HUES48 (cell line): ENCODE measurements at regions not wholly inside any gene's neighbourhood (a gene's known extent, or its start where the extent isn't known, plus 50 kb on each side); places are given as distances from the start of the nearest gene placed in this dataset.
A peak's percentile ranks its signal among the peaks of the same experiment; 100 is the strongest.

Experiments
- H3K27ac ChIP-seq: one replicate; pipeline ENCODE4 v1.7.0; 2013; ENCODE audit warnings: low read depth, low read length, inconsistent platforms
- H3K27me3 ChIP-seq: 2 replicates; pipeline ENCODE4 v1.6.1; 2013; ENCODE audit warnings: mild to moderate bottlenecking, low read length; ENCODE audit not compliant: control insufficient read depth, insufficient read depth
- H3K36me3 ChIP-seq: 2 replicates; pipeline ENCODE4 v1.6.1; 2013; ENCODE audit warnings: low read length; ENCODE audit not compliant: control insufficient read depth, insufficient read depth
- H3K4me1 ChIP-seq: 2 replicates; pipeline ENCODE4 v1.6.1; 2013; ENCODE audit warnings: mild to moderate bottlenecking, low read length; ENCODE audit not compliant: control insufficient read depth, insufficient read depth
- H3K4me3 ChIP-seq: 2 replicates; pipeline ENCODE4 v1.5.1; 2013; ENCODE audit warnings: mild to moderate bottlenecking, low read depth, low read length
- H3K9ac ChIP-seq: 2 replicates; pipeline ENCODE4 v1.6.1; 2013; ENCODE audit warnings: mild to moderate bottlenecking, low read depth, low read length, moderate library complexity
- H3K9me3 ChIP-seq: 2 replicates; pipeline ENCODE4 v1.6.1; 2013; ENCODE audit warnings: low read length; ENCODE audit not compliant: control insufficient read depth, insufficient read depth

DNA sequence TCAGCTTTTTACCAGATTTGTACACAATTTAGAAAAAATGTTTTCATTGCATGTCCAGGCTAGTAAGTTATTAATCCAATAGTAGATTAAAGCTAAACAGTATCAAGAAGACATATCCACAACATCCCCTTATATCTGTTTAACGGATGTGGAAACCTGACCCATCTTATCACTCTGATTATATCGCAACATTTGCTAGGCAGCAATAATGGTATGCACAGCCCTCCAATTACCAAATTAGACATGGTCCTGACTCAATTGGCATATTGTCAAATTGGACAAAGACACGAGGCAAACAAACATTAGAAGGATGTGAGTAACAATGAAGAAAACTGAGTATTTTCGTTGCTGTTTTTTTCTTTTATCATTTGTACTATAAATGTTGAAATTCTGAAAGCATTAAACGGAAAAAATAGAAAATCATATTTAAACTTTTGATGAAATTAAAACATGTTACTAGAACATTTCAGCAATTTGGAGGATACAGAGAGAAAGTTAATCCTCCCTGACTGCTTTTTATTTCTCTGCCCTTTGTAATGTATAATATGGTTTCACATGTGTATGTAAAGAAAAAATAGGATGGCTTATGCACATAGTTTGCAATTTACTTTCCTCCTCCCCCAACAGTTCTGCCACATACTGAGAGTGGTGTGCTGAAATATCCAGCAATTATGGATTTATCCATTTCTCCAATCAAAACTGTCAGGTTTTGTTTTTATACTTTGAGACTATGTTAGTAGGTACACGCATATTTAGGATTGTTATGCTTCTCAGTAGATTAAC lies 633.7 kb downstream of the ZIC1 start:
- no peak overlapping the region for H3K4me3 ChIP-seq

DNA sequence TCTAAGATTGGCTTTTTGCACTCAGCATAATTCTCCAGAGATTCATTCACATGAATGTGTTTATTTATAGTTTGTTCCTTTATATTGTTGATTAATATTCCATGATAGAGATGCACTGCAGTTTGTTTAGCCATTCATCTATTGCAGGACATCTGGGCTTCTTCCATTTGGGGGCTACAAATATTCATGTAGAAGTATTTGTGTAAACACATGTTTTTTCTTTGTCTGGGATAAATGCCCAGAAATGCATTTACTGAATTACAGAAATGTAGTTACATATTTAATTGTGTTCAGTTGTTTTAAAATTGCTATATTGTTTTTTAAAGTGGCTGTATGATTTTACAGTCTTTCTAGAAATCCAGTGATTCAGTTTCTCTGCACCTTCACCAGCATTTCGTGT lies 635.0 kb downstream of the ZIC1 start:
- H3K9ac ChIP-seq, result no peak overlapping the region
- no peaks in the 10 kb centered on the region for H3K9me3 ChIP-seq
- H3K4me3 ChIP-seq, result no peak overlapping the region
- no peaks in the 10 kb centered on the region for H3K27me3 ChIP-seq
- H3K4me1 ChIP-seq, result no peaks in the 10 kb centered on the region; the same call in 1 of the 2 replicates
- no peaks in the 10 kb centered on the region for H3K36me3 ChIP-seq
- no peak overlapping the region for H3K27ac ChIP-seq

More for the DNA sequence above, 633.7 kb downstream of the ZIC1 start:
- Histone ChIP-seq H3K9me3 (no peaks in the 10 kb centered on the region), H3K4me1 (no peaks in the 10 kb centered on the region; the same call in 1 of the 2 replicates), H3K36me3 (no peaks in the 10 kb centered on the region), H3K27me3 (no peaks in the 10 kb centered on the region), H3K27ac (no peak overlapping the region), H3K9ac (no peak overlapping the region)

DNA sequence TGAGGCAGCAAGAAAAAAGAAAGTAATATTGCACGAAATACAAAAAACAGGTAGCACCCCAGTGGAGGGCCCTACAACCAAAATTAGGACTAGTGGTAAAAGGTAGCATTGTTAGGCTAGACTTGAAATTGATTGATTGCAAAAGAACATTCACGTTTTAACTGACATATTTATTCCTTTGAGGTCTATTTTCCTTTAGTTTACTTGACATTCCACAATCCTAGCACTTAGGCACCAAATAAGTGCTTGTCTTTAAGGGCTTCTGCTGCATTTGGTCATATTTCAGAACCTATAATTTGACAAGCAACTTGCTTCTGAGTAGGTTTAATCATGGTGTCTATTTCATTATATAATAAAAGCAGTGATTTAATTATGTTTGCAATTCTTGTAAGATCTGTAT lies 642.7 kb upstream of the AGTR1 start:
- Histone ChIP-seq H3K27me3 (no peaks in the 10 kb centered on the region), H3K4me3 (no peak overlapping the region), H3K4me1 (no peaks in the 10 kb centered on the region), H3K9ac (no peak overlapping the region), H3K9me3 (no peaks in the 10 kb centered on the region), H3K27ac (no peak overlapping the region), H3K36me3 (no peaks in the 10 kb centered on the region)

DNA sequence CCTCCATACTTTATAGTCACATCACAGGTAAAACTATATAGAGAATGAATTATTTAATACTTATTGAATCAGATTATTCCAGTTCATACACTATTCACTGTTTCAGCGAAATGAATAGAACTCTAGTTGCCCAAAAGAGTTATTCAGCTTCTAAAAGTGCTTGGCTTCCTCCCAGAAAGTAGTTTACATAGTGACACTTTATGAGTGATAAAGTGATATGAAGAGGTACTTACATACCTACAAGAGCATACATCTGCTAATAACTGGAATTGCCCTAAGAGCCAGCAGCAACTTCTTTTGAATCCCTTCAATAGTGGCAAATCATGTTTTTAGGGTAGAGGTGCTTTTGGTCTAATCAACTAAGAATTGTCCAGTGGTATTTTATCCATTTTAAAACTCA lies 635.1 kb upstream of the AGTR1 start:
- no peak overlapping the region for H3K27ac ChIP-seq
- H3K36me3 ChIP-seq, result no peaks in the 10 kb centered on the region
- H3K9ac ChIP-seq, result no peak overlapping the region
- H3K4me3 ChIP-seq, result no peak overlapping the region
- no peaks in the 10 kb centered on the region for H3K27me3 ChIP-seq
- no peaks in the 10 kb centered on the region for H3K4me1 ChIP-seq
- no peaks in the 10 kb centered on the region for H3K9me3 ChIP-seq

DNA sequence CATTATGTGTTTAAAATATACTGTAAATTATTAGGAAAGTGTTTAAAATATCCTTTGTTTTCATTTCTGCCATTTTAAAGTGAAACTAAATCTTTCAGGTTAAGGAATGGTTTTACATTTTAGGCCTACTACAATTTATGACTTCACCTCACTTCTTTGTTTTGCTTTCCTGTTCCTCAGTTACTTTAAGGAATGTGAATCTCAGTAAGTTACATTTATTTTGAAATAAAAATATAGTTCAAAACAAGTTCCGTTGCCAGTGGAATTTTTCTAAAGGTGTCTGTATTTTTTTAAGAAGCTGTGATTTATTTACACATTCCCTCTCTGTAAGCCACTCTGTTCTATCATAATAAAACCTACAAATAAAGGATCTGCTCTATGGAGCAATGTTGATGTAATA lies 630.9 kb upstream of the AGTR1 start:
- Histone ChIP-seq H3K9me3 (no peaks in the 10 kb centered on the region), H3K4me1 (no peaks in the 10 kb centered on the region), H3K27ac (no peak overlapping the region), H3K9ac (no peak overlapping the region), H3K36me3 (no peaks in the 10 kb centered on the region), H3K4me3 (no peak overlapping the region), H3K27me3 (no peaks in the 10 kb centered on the region)

DNA sequence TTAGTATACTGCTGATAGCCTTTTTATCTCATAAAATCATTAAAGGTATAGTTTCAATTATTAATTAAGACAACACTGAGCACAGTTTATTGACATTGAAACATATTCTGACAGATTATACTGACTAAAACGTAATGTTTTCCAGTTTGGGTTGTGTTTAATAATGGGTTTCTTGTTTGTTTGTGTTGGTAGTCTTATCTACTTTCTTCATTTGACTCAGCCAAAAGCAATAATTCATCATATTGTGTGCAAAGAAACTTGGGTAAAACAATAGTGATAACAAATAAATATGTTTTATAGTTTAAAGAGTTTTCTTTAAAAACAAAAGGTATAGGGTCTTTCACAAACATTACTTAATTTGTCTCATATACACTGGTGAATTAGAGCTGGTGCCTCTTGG lies 629.2 kb upstream of the AGTR1 start:
- no peak overlapping the region for H3K9ac ChIP-seq
- H3K9me3 ChIP-seq, result no peaks in the 10 kb centered on the region
- H3K27me3 ChIP-seq, result no peaks in the 10 kb centered on the region
- H3K4me1 ChIP-seq, result no peaks in the 10 kb centered on the region
- no peaks in the 10 kb centered on the region for H3K36me3 ChIP-seq
- H3K27ac ChIP-seq, result no peak overlapping the region
- H3K4me3 ChIP-seq, result no peak overlapping the region

DNA sequence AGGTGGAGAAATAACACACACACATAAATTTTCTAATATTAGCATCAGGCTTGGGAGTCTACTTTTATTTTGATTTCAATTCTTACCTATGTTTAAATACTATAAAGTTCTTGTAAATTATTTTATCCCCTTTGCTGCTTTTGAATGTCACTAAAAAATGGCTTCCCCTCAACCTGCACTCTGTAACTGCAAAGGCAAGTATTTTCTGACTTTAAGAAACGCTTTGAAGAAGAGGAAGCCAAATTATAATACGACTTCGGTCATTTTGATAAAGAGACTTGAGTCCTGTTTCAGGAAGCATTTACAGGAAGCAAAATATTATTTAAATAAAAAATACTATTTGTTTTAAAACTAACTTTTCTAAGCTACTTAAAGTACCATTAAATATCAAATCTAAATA lies 627.7 kb upstream of the AGTR1 start:
- H3K27me3 ChIP-seq, result no peaks in the 10 kb centered on the region
- no peaks in the 10 kb centered on the region for H3K9me3 ChIP-seq
- no peaks in the 10 kb centered on the region for H3K4me1 ChIP-seq
- no peak overlapping the region for H3K9ac ChIP-seq
- no peak overlapping the region for H3K4me3 ChIP-seq
- H3K27ac ChIP-seq, result no peak overlapping the region
- H3K36me3 ChIP-seq, result no peaks in the 10 kb centered on the region

DNA sequence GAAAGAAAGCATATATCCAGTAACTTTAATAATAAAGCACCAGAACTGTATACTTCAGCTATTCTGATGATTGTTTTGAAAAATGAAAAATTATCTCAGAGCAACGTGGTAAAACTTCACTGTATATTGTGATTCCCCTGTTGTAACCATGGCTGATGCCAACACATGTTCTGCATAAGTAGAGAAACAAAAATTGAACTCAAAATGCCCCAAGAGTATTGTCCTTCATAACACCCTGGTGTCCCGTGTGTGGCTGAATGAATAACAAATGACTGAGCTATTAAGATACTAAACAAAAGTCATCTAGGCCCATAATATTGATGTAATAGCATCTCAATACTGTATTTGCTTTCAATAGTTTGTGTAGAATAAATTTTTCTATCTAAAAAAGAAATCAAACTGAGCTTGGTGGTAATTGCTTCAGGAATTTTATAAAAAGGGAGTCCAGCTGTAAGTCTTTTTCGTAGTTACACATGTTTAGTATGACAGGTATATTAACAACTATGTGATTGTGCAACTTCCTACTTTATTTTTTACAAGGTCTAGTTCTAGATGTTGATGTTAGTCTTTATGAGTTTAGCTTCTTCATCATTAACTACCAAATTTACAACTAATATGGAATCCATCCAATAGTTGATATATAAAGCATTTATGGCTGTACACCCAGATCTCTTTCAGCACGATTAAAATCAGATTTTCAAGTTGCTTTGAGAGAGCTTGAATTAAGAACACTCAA lies 623.8 kb upstream of the AGTR1 start:
- no peaks in the 10 kb centered on the region for H3K9me3 ChIP-seq
- no peak overlapping the region for H3K9ac ChIP-seq
- no peaks in the 10 kb centered on the region for H3K27me3 ChIP-seq
- H3K4me1 ChIP-seq, result peaks cover 6% of the 10 kb centered on the region; the same call in 1 of the 2 replicates
- no peak overlapping the region for H3K27ac ChIP-seq
- no peaks in the 10 kb centered on the region for H3K36me3 ChIP-seq
- H3K4me3 ChIP-seq, result no peak overlapping the region

DNA sequence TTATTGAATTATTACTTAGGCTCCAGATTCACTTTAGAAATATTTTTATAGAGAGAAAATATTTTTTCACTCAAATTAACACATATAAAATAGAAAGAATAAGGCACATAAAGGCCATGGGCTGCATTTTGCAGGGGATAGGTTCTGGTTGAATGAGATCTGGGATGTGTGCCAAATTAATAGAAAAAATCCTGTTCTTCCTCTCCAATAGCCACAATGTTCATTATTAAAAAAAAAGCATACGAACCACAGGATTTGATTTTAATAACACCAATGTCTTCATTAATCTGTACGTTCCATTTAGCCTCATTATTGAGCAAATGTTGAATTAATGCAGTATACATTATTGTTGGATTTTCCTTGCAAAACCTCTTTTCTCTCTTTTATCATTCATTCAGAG lies 622.8 kb upstream of the AGTR1 start:
- Histone ChIP-seq H3K4me3 (no peak overlapping the region), H3K36me3 (no peaks in the 10 kb centered on the region), H3K9me3 (no peaks in the 10 kb centered on the region), H3K4me1 (peaks cover 6% of the 10 kb centered on the region; the same call in 1 of the 2 replicates), H3K27me3 (no peaks in the 10 kb centered on the region), H3K9ac (no peak overlapping the region), H3K27ac (no peak overlapping the region)

DNA sequence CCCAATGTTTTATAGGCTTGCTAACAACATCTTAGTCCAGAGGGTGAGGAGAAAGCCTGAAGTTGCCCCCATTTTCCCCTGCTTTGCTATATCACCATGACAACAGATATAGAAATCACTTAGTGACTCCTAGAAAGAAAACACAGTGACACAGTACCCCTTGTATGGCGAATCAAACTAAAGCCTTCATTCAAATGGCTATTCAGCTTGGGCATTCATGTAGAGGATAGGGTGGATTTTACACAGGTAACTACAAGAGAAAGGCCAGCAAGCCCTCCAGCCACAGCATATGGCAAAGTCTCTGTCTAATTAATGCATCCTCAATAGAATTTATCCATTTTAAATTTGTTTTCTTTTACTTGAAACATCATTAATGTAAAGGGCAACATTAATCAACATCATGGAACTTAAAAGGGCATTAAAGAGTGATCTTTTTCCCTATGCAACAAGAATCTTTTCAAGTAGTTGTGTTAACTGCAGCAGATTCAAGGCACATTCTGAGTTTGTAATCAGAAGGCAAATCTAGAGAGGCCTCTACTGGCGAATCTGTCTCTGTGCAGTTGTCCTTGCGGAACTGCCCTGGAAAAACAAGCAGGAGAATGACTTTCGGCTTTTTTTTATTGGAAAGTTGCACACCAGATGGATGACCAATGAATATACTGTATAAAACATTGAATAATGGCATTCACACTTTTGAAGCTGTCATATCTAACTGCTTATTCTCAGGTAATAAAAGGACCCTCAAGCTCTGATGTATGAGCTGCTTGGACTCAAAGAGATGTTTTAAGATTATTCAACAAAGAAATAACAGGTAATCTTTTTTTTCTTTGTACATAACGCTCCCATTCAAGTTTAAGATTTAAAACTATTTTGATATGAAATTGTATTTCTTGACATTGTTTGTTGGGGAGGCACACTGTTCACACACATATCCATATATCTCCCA lies 621.7 kb upstream of the AGTR1 start:
- Histone ChIP-seq H3K4me1 (peaks cover 6% of the 10 kb centered on the region; the same call in 1 of the 2 replicates), H3K27ac (peak overlapping the region; percentile 43), H3K9ac (no peak overlapping the region), H3K9me3 (no peaks in the 10 kb centered on the region), H3K27me3 (no peaks in the 10 kb centered on the region), H3K4me3 (no peak overlapping the region), H3K36me3 (no peaks in the 10 kb centered on the region)
